ENCODE measurements at regions not wholly inside any gene's neighbourhood (a gene's known extent, or its start where the extent isn't known, plus 50 kb on each side); places are given as distances from the start of the nearest gene placed in this dataset.

GRCh38 chr9:79469164-79469563, 102.6 kb upstream of the TLE4 start:
- TF ChIP-seq POLR2A (IDR thresholded peaks at IDR 0.05) (no peak), CTCF (IDR thresholded peaks at IDR 0.05) (no peak)

Measured in thyroid gland (tissue), 4 donors.